ENCODE measurements at regions not wholly inside any gene's neighbourhood (a gene's known extent, or its start where the extent isn't known, plus 50 kb on each side); places are given as distances from the start of the nearest gene placed in this dataset.
"Not testable (repeated sequence)": the region's sequence is repeated elsewhere in the genome, so short reads cannot be mapped to it uniquely, and the experiment has no call there.

- Histone ChIP-seq H3K9me3 (ENCODE audit: control insufficient read depth, insufficient read depth, low read length) (no peaks in the 10 kb centered on the region; the same call in 1 of the 2 replicates), H3K9ac (ENCODE audit: low read depth, low read length) (no peak overlapping the region), H3K4me1 (ENCODE audit: insufficient read depth, low read length) (no peaks in the 10 kb centered on the region), H3K36me3 (ENCODE audit: insufficient read depth, low read length) (no peaks in the 10 kb centered on the region)
Observed at GRCh38 chr9:18046068-18046467, 427.9 kb upstream of the ADAMTSL1 start.

- Histone ChIP-seq H3K4me1 (ENCODE audit: insufficient read depth, low read length) (no peaks in the 10 kb centered on the region), H3K9ac (ENCODE audit: low read depth, low read length) (no peak overlapping the region), H3K9me3 (ENCODE audit: control insufficient read depth, insufficient read depth, low read length) (no peaks in the 10 kb centered on the region), H3K36me3 (ENCODE audit: insufficient read depth, low read length) (no peaks in the 10 kb centered on the region)
Observed at GRCh38 chr9:18051638-18052037, 422.3 kb upstream of the ADAMTSL1 start.

GRCh38 chr9:18052060-18052459 is 421.9 kb upstream of the ADAMTSL1 start:
- no peaks in the 10 kb centered on the region for H3K9me3 ChIP-seq (ENCODE audit: control insufficient read depth, insufficient read depth, low read length)
- no peaks in the 10 kb centered on the region for H3K36me3 ChIP-seq (ENCODE audit: insufficient read depth, low read length)
- no peak overlapping the region for H3K9ac ChIP-seq (ENCODE audit: low read depth, low read length)
- H3K4me1 ChIP-seq (ENCODE audit: insufficient read depth, low read length): no peaks in the 10 kb centered on the region

- no peaks in the 10 kb centered on the region for H3K36me3 ChIP-seq (ENCODE audit: insufficient read depth, low read length)
- no peaks in the 10 kb centered on the region for H3K4me1 ChIP-seq (ENCODE audit: insufficient read depth, low read length)
- H3K9me3 ChIP-seq (ENCODE audit: control insufficient read depth, insufficient read depth, low read length): no peaks in the 10 kb centered on the region
- H3K9ac ChIP-seq (ENCODE audit: low read depth, low read length): no peak overlapping the region
Observed at GRCh38 chr9:18056269-18056992, 417.5 kb upstream of the ADAMTSL1 start.

- Histone ChIP-seq H3K36me3 (ENCODE audit: insufficient read depth, low read length) (no peaks in the 10 kb centered on the region), H3K4me1 (ENCODE audit: insufficient read depth, low read length) (no peaks in the 10 kb centered on the region)
Observed at GRCh38 chr9:18056993-18057369, 417.0 kb upstream of the ADAMTSL1 start.

GRCh38 chr9:18058564-18059442 is 415.1 kb upstream of the ADAMTSL1 start:
- Histone ChIP-seq H3K9ac (ENCODE audit: low read depth, low read length) (no peak overlapping the region), H3K4me1 (ENCODE audit: insufficient read depth, low read length) (no peaks in the 10 kb centered on the region), H3K36me3 (ENCODE audit: insufficient read depth, low read length) (no peaks in the 10 kb centered on the region), H3K9me3 (ENCODE audit: control insufficient read depth, insufficient read depth, low read length) (no peaks in the 10 kb centered on the region)

More at GRCh38 chr9:18056993-18057369, 417.0 kb upstream of the ADAMTSL1 start:
- Histone ChIP-seq H3K9ac (ENCODE audit: low read depth, low read length) (no peak overlapping the region), H3K9me3 (ENCODE audit: control insufficient read depth, insufficient read depth, low read length) (no peaks in the 10 kb centered on the region)

- no peak overlapping the region for H3K9ac ChIP-seq (ENCODE audit: low read depth, low read length)
- no peaks in the 10 kb centered on the region for H3K36me3 ChIP-seq (ENCODE audit: insufficient read depth, low read length)
- H3K4me1 ChIP-seq (ENCODE audit: insufficient read depth, low read length): no peaks in the 10 kb centered on the region
- H3K9me3 ChIP-seq (ENCODE audit: control insufficient read depth, insufficient read depth, low read length): no peaks in the 10 kb centered on the region
Observed at GRCh38 chr9:18059447-18059846, 414.5 kb upstream of the ADAMTSL1 start.

- no peaks in the 10 kb centered on the region for H3K9me3 ChIP-seq (ENCODE audit: control insufficient read depth, insufficient read depth, low read length)
- no peaks in the 10 kb centered on the region for H3K4me1 ChIP-seq (ENCODE audit: insufficient read depth, low read length)
Observed at GRCh38 chr9:18060269-18060934, 413.6 kb upstream of the ADAMTSL1 start.

GRCh38 chr9:18061332-18061731 is 412.6 kb upstream of the ADAMTSL1 start:
- H3K9ac ChIP-seq (ENCODE audit: low read depth, low read length): no peak overlapping the region
- H3K4me1 ChIP-seq (ENCODE audit: insufficient read depth, low read length): no peaks in the 10 kb centered on the region
- H3K9me3 ChIP-seq (ENCODE audit: control insufficient read depth, insufficient read depth, low read length): no peaks in the 10 kb centered on the region
- H3K36me3 ChIP-seq (ENCODE audit: insufficient read depth, low read length): no peaks in the 10 kb centered on the region

More at GRCh38 chr9:18060269-18060934, 413.6 kb upstream of the ADAMTSL1 start:
- no peaks in the 10 kb centered on the region for H3K36me3 ChIP-seq (ENCODE audit: insufficient read depth, low read length)
- H3K9ac ChIP-seq (ENCODE audit: low read depth, low read length): no peak overlapping the region

GRCh38 chr9:18061856-18062255 is 412.1 kb upstream of the ADAMTSL1 start:
- Histone ChIP-seq H3K9me3 (ENCODE audit: control insufficient read depth, insufficient read depth, low read length) (no peaks in the 10 kb centered on the region), H3K36me3 (ENCODE audit: insufficient read depth, low read length) (no peaks in the 10 kb centered on the region), H3K4me1 (ENCODE audit: insufficient read depth, low read length) (no peaks in the 10 kb centered on the region), H3K9ac (ENCODE audit: low read depth, low read length) (no peak overlapping the region)

GRCh38 chr9:18063856-18064390 is 410.0 kb upstream of the ADAMTSL1 start:
- Histone ChIP-seq H3K4me1 (ENCODE audit: insufficient read depth, low read length) (no peaks in the 10 kb centered on the region), H3K9me3 (ENCODE audit: control insufficient read depth, insufficient read depth, low read length) (no peaks in the 10 kb centered on the region), H3K36me3 (ENCODE audit: insufficient read depth, low read length) (no peaks in the 10 kb centered on the region), H3K9ac (ENCODE audit: low read depth, low read length) (no peak overlapping the region)

GRCh38 chr9:18066608-18067007 is 407.3 kb upstream of the ADAMTSL1 start:
- not testable (repeated sequence) for H3K9me3 ChIP-seq (ENCODE audit: control insufficient read depth, insufficient read depth, low read length); H3K9ac ChIP-seq (ENCODE audit: low read depth, low read length); H3K4me1 ChIP-seq (ENCODE audit: insufficient read depth, low read length); H3K36me3 ChIP-seq (ENCODE audit: insufficient read depth, low read length)

- Histone ChIP-seq H3K4me1 (ENCODE audit: insufficient read depth, low read length) (no peaks in the 10 kb centered on the region), H3K36me3 (ENCODE audit: insufficient read depth, low read length) (no peaks in the 10 kb centered on the region), H3K9ac (ENCODE audit: low read depth, low read length) (no peak overlapping the region), H3K9me3 (ENCODE audit: control insufficient read depth, insufficient read depth, low read length) (no peaks in the 10 kb centered on the region)
Observed at GRCh38 chr9:18067548-18068120, 406.3 kb upstream of the ADAMTSL1 start.

- no peaks in the 10 kb centered on the region for H3K9me3 ChIP-seq (ENCODE audit: control insufficient read depth, insufficient read depth, low read length)
- H3K36me3 ChIP-seq (ENCODE audit: insufficient read depth, low read length): no peaks in the 10 kb centered on the region
- H3K9ac ChIP-seq (ENCODE audit: low read depth, low read length): no peak overlapping the region
- H3K4me1 ChIP-seq (ENCODE audit: insufficient read depth, low read length): no peaks in the 10 kb centered on the region
Observed at GRCh38 chr9:18068900-18069299, 405.1 kb upstream of the ADAMTSL1 start.

All from ES-I3 (cell line).